Stimulated activated CD4-positive, alpha-beta T cell treated with anti-CD3 and anti-CD28 coated beads, Interleukin-2, amount 100 ng/mL, for 4 hours (primary cell): ENCODE measurements at regions not wholly inside any gene's neighbourhood (a gene's known extent, or its start where the extent isn't known, plus 50 kb on each side); places are given as distances from the start of the nearest gene placed in this dataset.

Source experiments
- DNase-seq: peaks from one replicate; pipeline ENCODE4 v3.0.0-alpha.2; 2020; ENCODE audit warnings: low read depth

- no peak for DNase-seq
These were observed 166.1 kb downstream of the LTN1 start for GRCh38 chr21:28826569-28826968.

GRCh38 chr21:28826021-28826420 is 166.7 kb downstream of the LTN1 start:
- no peak for DNase-seq

GRCh38 chr21:28823429-28823828 is 169.2 kb downstream of the LTN1 start:
- DNase-seq = no peak

GRCh38 chr21:28822486-28823335 is 170.0 kb downstream of the LTN1 start:
- no peak for DNase-seq

DNA sequence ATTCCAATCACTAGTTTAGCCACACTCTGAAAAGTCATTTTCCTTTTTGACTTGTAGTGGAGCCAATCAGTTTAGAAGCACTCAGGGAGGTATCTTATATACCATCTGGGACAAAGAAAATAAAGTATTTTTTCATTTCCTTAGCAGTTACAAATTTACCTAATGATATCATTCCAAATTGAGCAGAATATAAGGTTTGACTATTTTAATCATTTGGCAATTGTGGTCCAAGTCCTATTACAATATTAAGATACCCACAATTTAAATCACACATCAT is 170.6 kb downstream of the LTN1 start:
- no peak for DNase-seq

DNA sequence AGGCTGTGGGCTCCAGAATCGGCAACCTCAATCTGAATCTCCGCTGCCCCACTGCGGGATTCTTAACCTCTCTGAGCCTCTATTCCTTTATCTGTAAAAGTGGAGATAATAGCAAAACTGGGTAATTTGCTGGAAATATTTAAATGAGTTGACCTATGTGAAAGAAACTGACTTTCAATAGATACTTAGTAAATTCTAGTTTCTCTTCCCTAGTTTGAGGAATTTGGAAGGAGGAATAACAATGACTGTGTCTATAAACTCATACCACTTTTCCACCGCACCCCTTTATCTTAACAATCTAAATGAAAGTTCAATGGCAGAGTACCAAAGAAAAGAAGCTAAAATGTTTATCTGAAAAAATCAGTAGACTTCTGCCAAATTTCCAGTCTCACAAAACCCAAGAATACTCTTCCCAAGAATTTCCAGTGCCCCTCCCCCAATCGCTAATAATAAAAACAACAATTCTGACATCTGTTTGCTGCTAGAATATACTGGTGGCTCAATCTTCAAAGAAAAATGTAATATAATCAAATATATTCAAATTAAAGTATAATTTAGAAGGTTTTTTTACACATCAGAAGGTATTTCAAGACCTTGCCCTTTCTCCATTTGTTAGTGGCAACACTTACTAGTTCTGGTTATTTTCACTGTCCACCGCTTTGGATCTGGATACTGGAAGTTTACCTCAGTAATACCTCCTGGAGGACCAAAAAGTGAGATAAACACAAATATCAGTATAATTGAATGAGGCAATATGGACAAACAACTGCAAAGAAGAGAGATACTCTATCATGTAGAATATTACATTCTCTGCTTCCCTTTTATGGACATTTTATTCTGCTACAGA is 171.2 kb downstream of the LTN1 start:
- no peak for DNase-seq

GRCh38 chr21:28818663-28819278 is 173.9 kb downstream of the LTN1 start:
- DNase-seq = no peak

GRCh38 chr21:28817871-28818270 is 174.8 kb downstream of the LTN1 start:
- no peak for DNase-seq

DNA sequence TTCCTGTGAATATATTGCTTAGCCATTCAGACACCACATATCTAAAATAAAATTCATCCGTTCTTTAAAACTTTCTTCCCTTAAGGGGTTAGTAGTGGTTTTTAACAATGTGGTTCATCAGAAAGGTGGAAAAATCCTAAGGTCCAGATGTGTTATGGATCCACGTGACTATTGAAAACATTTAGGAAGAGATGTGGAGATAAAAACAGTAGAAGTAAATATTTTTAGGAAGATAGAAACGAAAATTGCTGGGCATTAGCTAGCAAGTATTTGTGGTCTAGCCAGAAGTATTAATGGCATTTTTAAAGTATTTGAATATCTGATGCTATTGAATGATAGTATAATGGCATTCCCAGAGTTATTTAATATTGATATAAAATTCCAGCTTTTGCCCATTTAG is 180.8 kb downstream of the LTN1 start:
- DNase-seq = no peak

GRCh38 chr21:28810826-28811524 is 181.7 kb downstream of the LTN1 start:
- DNase-seq = no peak

DNA sequence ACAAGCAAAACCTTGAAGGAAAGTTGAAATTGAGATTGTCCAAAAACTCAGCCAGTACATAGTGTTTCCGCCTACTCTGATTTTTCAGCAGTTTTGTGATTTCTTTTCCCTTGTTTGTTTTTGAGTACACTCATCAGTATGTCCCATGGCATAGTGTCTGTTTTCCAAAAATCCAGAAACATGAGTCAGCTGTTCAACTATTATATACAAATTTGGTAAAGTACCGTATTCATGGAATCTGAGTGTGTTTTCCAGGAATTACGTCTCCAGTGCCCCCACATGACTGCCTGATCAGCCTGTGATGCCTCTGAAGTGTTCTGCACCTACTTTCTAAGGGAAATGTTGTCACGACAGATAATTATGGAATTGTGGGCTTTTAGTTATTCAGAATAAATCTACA is 186.8 kb downstream of the LTN1 start:
- DNase-seq = no peak

DNA sequence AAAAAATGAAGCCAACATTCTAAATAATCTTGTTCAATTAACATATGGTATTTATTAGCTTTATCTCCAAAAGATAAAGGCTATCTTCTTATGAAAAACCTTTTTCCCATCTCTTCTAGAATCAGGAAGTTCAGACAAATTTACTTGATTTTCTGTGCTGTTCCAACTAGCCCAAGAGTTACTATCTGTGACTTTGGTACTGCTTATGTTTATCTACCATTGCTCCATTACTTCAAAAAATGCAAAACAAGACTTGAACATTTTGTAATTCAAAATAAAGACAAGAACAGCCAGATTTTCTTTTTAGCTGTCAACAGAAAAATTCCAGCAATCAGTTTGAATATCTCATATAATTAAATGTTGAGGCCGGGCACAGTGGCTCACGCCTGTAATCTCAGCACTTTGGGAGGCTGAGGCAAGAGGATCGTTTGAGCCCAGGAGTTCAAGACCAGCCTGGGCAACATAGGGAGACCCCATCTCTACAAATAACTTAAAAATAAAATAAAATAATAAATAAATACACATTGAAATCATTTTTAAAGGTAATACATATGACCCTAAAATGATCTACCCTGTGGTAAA is 188.5 kb downstream of the LTN1 start:
- no peak for DNase-seq

GRCh38 chr21:28801906-28802305 is 190.8 kb downstream of the LTN1 start:
- no peak for DNase-seq

- DNase-seq = no peak
These were observed 192.8 kb downstream of the LTN1 start for GRCh38 chr21:28799926-28800325.

- no peak for DNase-seq
These were observed 193.9 kb downstream of the LTN1 start for GRCh38 chr21:28798798-28799197.

DNA sequence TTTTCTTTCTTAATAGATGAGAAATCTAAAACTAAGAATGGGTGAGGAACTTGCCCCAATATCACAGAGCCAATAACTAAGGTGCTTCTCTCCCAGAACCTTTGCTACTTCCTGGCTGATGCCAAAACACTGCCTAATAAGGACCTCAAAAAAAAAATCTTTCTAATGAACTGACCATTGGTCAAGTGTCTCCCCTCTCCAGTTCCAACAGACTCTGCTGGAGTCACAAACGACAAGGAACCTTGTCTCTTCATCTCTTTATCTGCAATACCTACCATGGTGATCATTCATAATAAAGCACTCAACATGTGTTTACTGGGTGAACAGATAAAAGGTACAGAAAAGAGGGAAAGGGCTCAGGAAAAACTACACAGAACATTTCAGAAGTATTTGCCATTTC is 197.4 kb downstream of the LTN1 start:
- DNase-seq = no peak

DNA sequence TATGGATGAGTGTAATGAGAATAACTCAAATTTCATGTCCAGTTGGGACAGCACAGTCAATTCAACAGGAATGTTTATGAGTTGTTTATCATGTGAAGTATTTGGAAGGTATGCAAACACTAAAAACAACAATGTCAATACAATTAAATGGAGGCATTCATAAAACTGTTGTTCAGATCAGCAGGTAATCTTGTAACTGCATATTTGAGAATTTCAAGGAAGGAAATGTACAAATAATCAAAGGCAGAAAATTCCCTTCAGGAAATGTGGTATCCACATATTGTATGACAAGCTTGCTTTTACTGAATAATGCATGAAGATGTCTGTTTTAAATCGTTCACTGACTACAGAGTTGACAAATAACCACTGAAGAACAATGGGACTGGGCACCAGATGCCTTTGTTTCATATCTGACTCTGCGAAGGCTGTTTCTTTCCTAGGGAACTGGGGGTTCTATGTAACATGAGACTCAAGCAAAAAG is 198.3 kb downstream of the LTN1 start:
- DNase-seq = no peak

- no peak for DNase-seq
These were observed 199.6 kb downstream of the LTN1 start for GRCh38 chr21:28793043-28793442.

- DNase-seq = no peak
These were observed 200.9 kb downstream of the LTN1 start for GRCh38 chr21:28791595-28792282.

GRCh38 chr21:28790335-28790734 is 202.3 kb downstream of the LTN1 start:
- DNase-seq = no peak

DNA sequence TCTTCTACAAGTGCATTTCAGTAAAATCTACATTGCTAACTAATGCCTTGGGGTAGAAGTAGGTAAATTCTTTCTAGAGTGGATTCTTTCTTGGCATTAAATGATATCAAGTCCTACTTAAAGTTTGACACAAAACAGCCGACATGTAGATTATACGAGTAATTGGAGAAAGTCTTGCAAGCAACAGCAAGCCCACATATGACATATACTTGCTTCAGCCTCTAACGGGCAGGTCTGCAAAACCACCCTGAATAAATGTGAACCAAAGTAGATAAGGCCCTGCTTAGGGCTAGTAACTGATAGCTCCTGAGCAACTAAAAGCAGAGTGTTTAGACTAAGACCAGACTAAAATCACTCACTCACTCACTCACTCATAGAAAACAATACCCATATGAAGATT is 203.2 kb downstream of the LTN1 start:
- no peak for DNase-seq
